Osteoblast (primary cell): ENCODE measurements at regions not wholly inside any gene's neighbourhood (a gene's known extent, or its start where the extent isn't known, plus 50 kb on each side); places are given as distances from the start of the nearest gene placed in this dataset.

Source experiments
- DNase-seq: peaks from one replicate; pipeline ENCODE4 v3.0.0; 2011; ENCODE audit warnings: low spot score, mixed read lengths; ENCODE audit not compliant: insufficient read length; ENCODE audit errors: missing footprints
- H2AFZ ChIP-seq: 2 replicates; pipeline ENCODE4 v1.6.0; 2011; ENCODE audit warnings: mild to moderate bottlenecking, low read length
- H3K27ac ChIP-seq: 2 replicates; pipeline ENCODE4 v1.5.1; 2011; ENCODE audit warnings: mild to moderate bottlenecking, low read depth, low read length, moderate library complexity
- H3K27me3 ChIP-seq: 2 replicates; pipeline ENCODE4 v1.6.0; 2012; ENCODE audit warnings: mild to moderate bottlenecking, control low read depth, inconsistent platforms, low read length, moderate library complexity; ENCODE audit not compliant: insufficient read depth
- H3K36me3 ChIP-seq: 2 replicates; pipeline ENCODE4 v1.5.1; 2011; ENCODE audit warnings: mild to moderate bottlenecking, low read length, control low read depth, moderate library complexity; ENCODE audit not compliant: insufficient read depth
- H3K4me1 ChIP-seq: 2 replicates; pipeline ENCODE4 v1.5.1; 2011; ENCODE audit warnings: mild to moderate bottlenecking, low read length, control low read depth, moderate library complexity; ENCODE audit not compliant: insufficient read depth
- H3K4me2 ChIP-seq: 2 replicates; pipeline ENCODE4 v1.6.0; 2011; ENCODE audit warnings: mild to moderate bottlenecking, low read length; ENCODE audit not compliant: insufficient read depth
- H3K4me3 ChIP-seq: fragments of 200-600 bp; sonication (generic); 3 replicates; pipeline ENCODE4 v1.5.1; 2012; ENCODE audit warnings: mild to moderate bottlenecking, low read length, inconsistent platforms; ENCODE audit not compliant: insufficient read depth
- H3K79me2 ChIP-seq: 2 replicates; pipeline ENCODE4 v1.6.0; 2012; ENCODE audit warnings: mild to moderate bottlenecking, low read length, control low read depth, inconsistent platforms; ENCODE audit not compliant: insufficient read depth
- H3K9me3 ChIP-seq: 2 replicates; pipeline ENCODE4 v1.5.1; 2011; ENCODE audit warnings: low read depth, low read length, control low read depth
- H4K20me1 ChIP-seq: 2 replicates; pipeline ENCODE4 v1.6.0; 2012; ENCODE audit warnings: mild to moderate bottlenecking, low read length, control low read depth; ENCODE audit not compliant: insufficient read depth
- TF ChIP-seq, protein P1 (sequence below): IDR thresholded peaks from 2 replicates; pipeline ENCODE4 v1.5.1; 2011; ENCODE audit warnings: mild to moderate bottlenecking, low read depth, low read length, moderate library complexity; ENCODE audit errors: extremely low read depth

DNA sequence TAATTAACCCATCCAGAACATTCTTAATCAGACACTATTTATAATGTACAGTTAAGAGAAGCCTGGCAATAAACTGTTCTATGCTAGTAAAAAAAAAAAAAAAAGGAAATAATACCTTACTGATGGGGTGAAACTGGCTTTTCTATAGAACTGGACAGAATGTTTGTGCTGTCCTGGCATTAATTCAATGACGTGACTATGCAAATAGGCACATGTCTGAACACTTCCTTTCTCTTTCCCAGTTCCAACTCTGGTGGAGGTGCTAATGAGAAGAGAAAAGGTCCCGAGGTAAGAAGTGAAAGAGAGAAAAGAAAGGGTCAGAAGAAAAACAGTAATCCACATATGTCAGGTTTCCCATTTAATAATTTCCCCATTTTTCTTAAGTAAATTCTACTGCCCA is 508.4 kb downstream of the ZEB2 start:
- Histone ChIP-seq H3K27me3 (no peaks in the 10 kb centered on the region), H3K4me3 (no peak overlapping the region), H3K4me2 (no peak overlapping the region), H3K27ac (no peak overlapping the region), H3K9me3 (no peaks in the 10 kb centered on the region), H2AFZ (no peak overlapping the region), H3K4me1 (peaks cover 11% of the 10 kb centered on the region), H3K36me3 (no peaks in the 10 kb centered on the region), H4K20me1 (no peaks in the 10 kb centered on the region), H3K79me2 (no peaks in the 10 kb centered on the region)
- DNase-seq, result no peak
- TF ChIP-seq, protein P1, sequence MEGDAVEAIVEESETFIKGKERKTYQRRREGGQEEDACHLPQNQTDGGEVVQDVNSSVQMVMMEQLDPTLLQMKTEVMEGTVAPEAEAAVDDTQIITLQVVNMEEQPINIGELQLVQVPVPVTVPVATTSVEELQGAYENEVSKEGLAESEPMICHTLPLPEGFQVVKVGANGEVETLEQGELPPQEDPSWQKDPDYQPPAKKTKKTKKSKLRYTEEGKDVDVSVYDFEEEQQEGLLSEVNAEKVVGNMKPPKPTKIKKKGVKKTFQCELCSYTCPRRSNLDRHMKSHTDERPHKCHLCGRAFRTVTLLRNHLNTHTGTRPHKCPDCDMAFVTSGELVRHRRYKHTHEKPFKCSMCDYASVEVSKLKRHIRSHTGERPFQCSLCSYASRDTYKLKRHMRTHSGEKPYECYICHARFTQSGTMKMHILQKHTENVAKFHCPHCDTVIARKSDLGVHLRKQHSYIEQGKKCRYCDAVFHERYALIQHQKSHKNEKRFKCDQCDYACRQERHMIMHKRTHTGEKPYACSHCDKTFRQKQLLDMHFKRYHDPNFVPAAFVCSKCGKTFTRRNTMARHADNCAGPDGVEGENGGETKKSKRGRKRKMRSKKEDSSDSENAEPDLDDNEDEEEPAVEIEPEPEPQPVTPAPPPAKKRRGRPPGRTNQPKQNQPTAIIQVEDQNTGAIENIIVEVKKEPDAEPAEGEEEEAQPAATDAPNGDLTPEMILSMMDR, result no peak

DNA sequence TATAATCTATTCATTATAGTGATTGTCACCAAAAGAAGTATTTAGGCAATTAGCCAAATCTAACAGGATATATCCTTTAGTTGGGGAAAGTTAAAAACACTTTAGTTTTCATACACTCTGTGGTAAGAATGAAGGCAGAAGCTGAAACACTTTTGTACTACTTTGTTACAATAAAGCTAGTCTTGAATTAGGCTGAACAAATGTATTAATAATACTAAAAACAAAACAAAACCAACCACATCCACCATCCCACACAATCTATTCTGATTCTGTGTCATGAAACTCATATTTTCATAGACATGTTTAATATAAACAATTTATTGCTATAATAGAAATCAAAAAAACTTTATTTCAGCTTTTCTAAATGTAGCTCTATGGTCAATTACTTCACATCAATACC is 508.8 kb downstream of the ZEB2 start:
- no peak overlapping the region for H3K4me3 ChIP-seq
- H3K4me1 ChIP-seq, result peaks cover 11% of the 10 kb centered on the region
- no peaks in the 10 kb centered on the region for H3K36me3 ChIP-seq
- TF ChIP-seq, protein P1, result no peak
- no peaks in the 10 kb centered on the region for H3K79me2 ChIP-seq
- H2AFZ ChIP-seq, result no peak overlapping the region
- no peaks in the 10 kb centered on the region for H3K27me3 ChIP-seq
- DNase-seq, result no peak
- H4K20me1 ChIP-seq, result no peaks in the 10 kb centered on the region
- H3K27ac ChIP-seq, result no peak overlapping the region
- H3K9me3 ChIP-seq, result no peaks in the 10 kb centered on the region
- H3K4me2 ChIP-seq, result no peak overlapping the region

DNA sequence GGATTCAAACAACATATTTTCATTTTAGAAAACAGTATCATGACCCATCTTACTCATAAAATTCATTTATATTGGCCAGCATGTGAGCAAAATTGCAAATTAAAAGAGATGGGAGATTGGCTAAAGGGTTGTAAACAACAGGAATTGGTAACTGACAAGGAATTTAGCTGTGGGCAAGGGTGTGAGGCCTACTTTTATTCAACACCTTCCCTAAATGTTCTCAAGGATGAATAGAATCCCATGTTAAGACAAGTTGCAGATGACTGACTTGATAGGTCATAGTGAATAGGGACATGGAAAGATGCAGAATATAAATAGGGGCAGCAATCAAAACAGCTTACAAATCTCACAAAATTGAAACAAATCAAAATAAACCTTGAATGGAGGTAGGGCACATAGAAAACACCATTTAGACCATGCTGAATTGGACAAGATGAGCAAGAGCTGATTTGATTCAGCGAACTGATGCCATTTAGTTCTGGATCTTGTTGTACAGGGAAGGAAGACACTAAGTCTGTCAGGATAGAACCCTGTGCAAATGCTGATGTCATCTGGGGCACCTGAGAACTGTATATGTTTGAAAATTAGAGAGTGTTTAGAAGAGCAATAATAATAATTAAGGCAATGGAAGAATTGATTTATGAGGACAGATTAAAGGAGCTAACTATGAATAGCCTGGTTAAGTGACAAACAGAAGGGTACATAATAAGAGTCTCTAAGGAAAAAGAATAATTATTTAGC is 509.7 kb downstream of the ZEB2 start:
- no peaks in the 10 kb centered on the region for H3K27me3 ChIP-seq
- H3K4me2 ChIP-seq, result no peak overlapping the region
- no peak for DNase-seq
- H2AFZ ChIP-seq, result no peak overlapping the region
- H3K4me3 ChIP-seq, result no peak overlapping the region
- no peak overlapping the region for H3K27ac ChIP-seq
- H4K20me1 ChIP-seq, result no peaks in the 10 kb centered on the region
- no peaks in the 10 kb centered on the region for H3K79me2 ChIP-seq
- peaks cover 11% of the 10 kb centered on the region for H3K4me1 ChIP-seq
- no peaks in the 10 kb centered on the region for H3K9me3 ChIP-seq
- TF ChIP-seq, protein P1, result no peak
- H3K36me3 ChIP-seq, result no peaks in the 10 kb centered on the region

DNA sequence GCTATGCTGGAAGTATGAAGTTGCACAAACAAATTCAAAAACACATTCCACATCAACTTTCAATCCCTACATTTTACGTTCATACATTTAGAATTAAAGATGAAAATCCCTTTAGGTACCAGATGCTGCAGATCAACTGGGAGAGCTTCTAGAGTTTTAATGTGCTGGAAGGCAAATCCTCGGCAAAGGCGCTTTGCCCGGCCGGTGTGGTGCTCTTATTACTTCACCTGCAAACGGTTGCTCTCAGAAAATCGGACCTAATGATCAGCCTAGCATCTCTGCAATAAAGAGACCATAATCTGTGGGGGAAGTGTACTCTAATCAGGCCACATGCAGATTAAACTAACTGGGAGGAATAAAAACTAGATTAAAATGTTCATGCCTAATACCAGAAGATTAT is 513.8 kb downstream of the ZEB2 start:
- TF ChIP-seq, protein P1, result no peak
- Histone ChIP-seq H3K4me1 (no peaks in the 10 kb centered on the region), H3K9me3 (no peaks in the 10 kb centered on the region), H3K79me2 (no peaks in the 10 kb centered on the region), H2AFZ (no peak overlapping the region), H3K27me3 (no peaks in the 10 kb centered on the region), H3K4me3 (no peak overlapping the region), H3K36me3 (no peaks in the 10 kb centered on the region), H4K20me1 (no peaks in the 10 kb centered on the region), H3K4me2 (no peak overlapping the region), H3K27ac (no peak overlapping the region)
- DNase-seq, result no peak
